Spleen (tissue), 11 donors: ENCODE measurements at regions not wholly inside any gene's neighbourhood (a gene's known extent, or its start where the extent isn't known, plus 50 kb on each side); places are given as distances from the start of the nearest gene placed in this dataset.

Experiments
- DNase-seq: peaks from one replicate; pipeline ENCODE4 v3.0.0-alpha.2; 2020
- H3K27ac ChIP-seq, 8 donors: fragments of 200-600 bp; sonication (generic) in 7 of 8; 1 replicate in 4 of 8; 2 replicates in 4 of 8; pipeline versions ENCODE4 v1.5.0 to v1.8.0; 2016 to 2021; ENCODE audit warnings: inconsistent platforms in 4 of 8, mild to moderate bottlenecking in 4 of 8, moderate library complexity in 1 of 8
- H3K27me3 ChIP-seq, 7 donors: fragments of 200-600 bp; sonication (generic) in 6 of 7; replicated peaks in 1 of 7; 1 replicate in 4 of 7; 2 replicates in 3 of 7; pipeline versions ENCODE4 v1.5.0 to v1.8.0; 2016 to 2021; ENCODE audit warnings: inconsistent platforms in 3 of 7, mild to moderate bottlenecking in 1 of 7
- H3K36me3 ChIP-seq, 6 donors: fragments of 200-600 bp; sonication (generic) in 5 of 6; 1 replicate in 4 of 6; 2 replicates in 2 of 6; pipeline versions ENCODE4 v1.5.0 to v1.8.0; 2016 to 2021; ENCODE audit warnings: inconsistent platforms in 2 of 6
- H3K4me1 ChIP-seq, 6 donors: fragments of 200-600 bp; sonication (generic) in 5 of 6; 1 replicate in 3 of 6; 2 replicates in 3 of 6; pipeline versions ENCODE4 v1.5.0 to v1.8.0; 2016 to 2021; ENCODE audit warnings: inconsistent platforms in 3 of 6
- H3K4me3 ChIP-seq, 8 donors: fragments of 200-600 bp; sonication (generic) in 7 of 8; 1 replicate in 4 of 8; 2 replicates in 4 of 8; pipeline versions ENCODE4 v1.5.0 to v1.8.0; 2016 to 2021; ENCODE audit warnings: inconsistent platforms in 4 of 8, mild to moderate bottlenecking in 4 of 8, moderate library complexity in 2 of 8
- H3K9me3 ChIP-seq, 8 donors: fragments of 200-600 bp; sonication (generic) in 7 of 8; 1 replicate in 4 of 8; 2 replicates in 4 of 8; pipeline versions ENCODE4 v1.5.0 to v1.8.0; 2016 to 2021; ENCODE audit warnings: inconsistent platforms in 4 of 8
- POLR2A ChIP-seq, 3 donors: fragments of 450-650 bp; IDR thresholded peaks; one replicate each; pipeline ENCODE4 v1.5.1; 2017; ENCODE audit warnings: antibody characterized with exemption in 3 of 3, mild to moderate bottlenecking in 1 of 3
- POLR2AphosphoS5 ChIP-seq, 3 donors: sonication (generic); formaldehyde crosslinking; IDR thresholded peaks; one replicate each; pipeline ENCODE4 v1.5.1; 2017; ENCODE audit warnings: antibody characterized with exemption in 3 of 3
- WGBS, 5 donors: extraction: QIAGEN DNeasy Blood & Tissue Kit in 3 of 5; methylation state at CpG; one replicate each; pipeline versions ENCODE4 v1.1.5 to v1.1.7; 2013 to 2018; 5-methylcytosine and 5-hydroxymethylcytosine counted together
- intact Hi-C: fragments of 100-400 bp; cut with DNase I; formaldehyde crosslinking; loops from one replicate; pipeline ENCODE4 v1.15.0; 2023; ENCODE audit warnings: low total_unique reads
- TF ChIP-seq, protein P1 (sequence below), 11 experiments: fragments of 200-600 bp in 7 of 11; fragments of 450-650 bp in 4 of 11; sonication (generic) in 4 of 11; IDR thresholded peaks in 8 of 11; conservative IDR thresholded peaks in 3 of 11; 1 replicate in 7 of 11; 2 replicates in 4 of 11; pipeline versions ENCODE4 v1.4.0 to v1.8.0; 2016 to 2021; ENCODE audit warnings: antibody characterized with exemption in 11 of 11, inconsistent platforms in 4 of 11, mild to moderate bottlenecking in 1 of 11
- donor health status: healthy with polysubstance abuse.
- donor health status: DM: no; HTN: no; CAD: no; lungs with moderate emphysema.
- donor health status: DM: no; HTN: no; CAD: no.
- donor health status: Bipolar disorder and iron deficiency.
- donor health status: healthy.
- donor health status: DM: no; HTN: no; CAD: no.
- donor health status: DM: yes; HTN: yes; CAD: no.

DNA sequence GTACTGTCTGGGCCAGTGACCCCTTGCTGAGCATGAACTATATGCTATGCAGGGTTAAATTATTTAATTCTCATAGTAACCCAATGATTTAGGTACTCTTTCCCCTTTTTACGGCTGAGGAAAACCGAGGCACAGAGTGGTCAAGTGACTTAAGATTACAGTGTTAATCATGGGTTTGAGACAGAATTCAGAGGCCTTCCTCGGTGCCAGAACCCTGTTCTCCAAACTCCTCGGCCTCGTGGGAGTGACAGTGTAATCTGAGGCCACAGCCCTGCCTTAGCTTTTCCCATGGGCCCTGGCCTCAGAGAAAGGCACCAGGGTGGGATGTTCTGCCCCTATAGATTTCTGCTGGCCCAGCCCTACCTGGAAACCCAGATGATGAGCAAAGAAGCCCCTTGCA, 86.4 kb upstream of the ZNF648 start:
- Histone ChIP-seq H3K27me3 (no peaks in the 10 kb centered on the region), H3K9me3 (no peaks in the 10 kb centered on the region), H3K27ac (peak overlapping the region in 7 of 8 donors; percentile 85 to 94 (median 90)), H3K36me3 (no peaks in the 10 kb centered on the region), H3K4me3 (peak overlapping the region in 1 of 8 donors; percentile 62), H3K4me1 (peaks cover 14 to 63% (median 34%) of the 10 kb centered on the region in 6 donors)
- intact Hi-C loops = no loop called here
- no peak for DNase-seq
- TF ChIP-seq, protein P1, sequence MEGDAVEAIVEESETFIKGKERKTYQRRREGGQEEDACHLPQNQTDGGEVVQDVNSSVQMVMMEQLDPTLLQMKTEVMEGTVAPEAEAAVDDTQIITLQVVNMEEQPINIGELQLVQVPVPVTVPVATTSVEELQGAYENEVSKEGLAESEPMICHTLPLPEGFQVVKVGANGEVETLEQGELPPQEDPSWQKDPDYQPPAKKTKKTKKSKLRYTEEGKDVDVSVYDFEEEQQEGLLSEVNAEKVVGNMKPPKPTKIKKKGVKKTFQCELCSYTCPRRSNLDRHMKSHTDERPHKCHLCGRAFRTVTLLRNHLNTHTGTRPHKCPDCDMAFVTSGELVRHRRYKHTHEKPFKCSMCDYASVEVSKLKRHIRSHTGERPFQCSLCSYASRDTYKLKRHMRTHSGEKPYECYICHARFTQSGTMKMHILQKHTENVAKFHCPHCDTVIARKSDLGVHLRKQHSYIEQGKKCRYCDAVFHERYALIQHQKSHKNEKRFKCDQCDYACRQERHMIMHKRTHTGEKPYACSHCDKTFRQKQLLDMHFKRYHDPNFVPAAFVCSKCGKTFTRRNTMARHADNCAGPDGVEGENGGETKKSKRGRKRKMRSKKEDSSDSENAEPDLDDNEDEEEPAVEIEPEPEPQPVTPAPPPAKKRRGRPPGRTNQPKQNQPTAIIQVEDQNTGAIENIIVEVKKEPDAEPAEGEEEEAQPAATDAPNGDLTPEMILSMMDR (IDR thresholded peaks at IDR 0.05 in 8 of 11, conservative IDR thresholded peaks at IDR 0.05 in 3 of 11) = no peak
- WGBS, 5 donors = 85 to 96% (median 87%) methylated on average over 5 of the region's 5 CpGs

DNA sequence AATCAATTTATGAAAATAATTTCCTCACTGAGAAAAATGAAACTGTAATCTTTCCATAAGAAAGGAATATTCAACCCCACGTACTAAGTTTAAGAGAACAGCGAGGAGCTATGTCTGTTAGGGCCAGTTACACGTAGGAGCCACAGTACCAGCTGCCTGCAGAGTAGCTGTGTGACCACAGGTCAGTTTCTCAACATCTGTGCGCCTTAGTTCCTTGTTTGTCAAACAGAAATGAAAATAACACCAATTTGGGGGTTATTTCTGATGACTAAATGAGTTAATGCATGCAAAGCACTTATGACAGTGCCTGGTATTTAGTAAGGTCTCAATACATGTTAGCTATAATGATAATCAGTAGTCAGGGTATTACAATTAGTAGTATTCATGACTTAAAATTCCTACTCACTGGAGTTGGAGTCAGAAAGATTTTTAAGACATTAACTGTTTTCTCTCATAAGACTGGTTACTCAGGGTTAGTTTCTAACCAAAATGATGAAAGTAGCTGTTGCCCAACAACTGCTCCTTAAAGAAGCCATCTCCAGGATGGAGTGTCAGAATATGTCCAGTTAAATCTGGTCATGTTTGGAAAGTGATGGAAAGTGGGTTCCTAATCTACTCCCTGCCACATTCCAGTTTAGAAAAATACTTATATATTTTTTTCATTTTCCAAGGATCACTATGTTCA, 85.8 kb upstream of the ZNF648 start:
- no peaks in the 10 kb centered on the region for H3K36me3 ChIP-seq
- peak overlapping the region in 1 of 8 donors; percentile 62 for H3K4me3 ChIP-seq
- WGBS, 5 donors = 36 to 69% (median 48%) methylated on average over 4 of the region's 4 CpGs
- H3K27ac ChIP-seq = peak overlapping the region; percentile 27 to 94 (median 90)
- intact Hi-C loops = no loop called here
- no peaks in the 10 kb centered on the region for H3K27me3 ChIP-seq
- no peaks in the 10 kb centered on the region for H3K9me3 ChIP-seq
- H3K4me1 ChIP-seq = peaks cover 15 to 65% (median 36%) of the 10 kb centered on the region in 6 donors
- DNase-seq = no peak
- TF ChIP-seq, protein P1 (IDR thresholded peaks at IDR 0.05 in 8 of 11, conservative IDR thresholded peaks at IDR 0.05 in 3 of 11) = peak in 1 of 11 experiments; percentile 18
- peak in 1 of 3 donors; percentile 73 for TF ChIP-seq POLR2AphosphoS5 (IDR thresholded peaks at IDR 0.05)
- TF ChIP-seq POLR2A (IDR thresholded peaks at IDR 0.05) = no peak

DNA sequence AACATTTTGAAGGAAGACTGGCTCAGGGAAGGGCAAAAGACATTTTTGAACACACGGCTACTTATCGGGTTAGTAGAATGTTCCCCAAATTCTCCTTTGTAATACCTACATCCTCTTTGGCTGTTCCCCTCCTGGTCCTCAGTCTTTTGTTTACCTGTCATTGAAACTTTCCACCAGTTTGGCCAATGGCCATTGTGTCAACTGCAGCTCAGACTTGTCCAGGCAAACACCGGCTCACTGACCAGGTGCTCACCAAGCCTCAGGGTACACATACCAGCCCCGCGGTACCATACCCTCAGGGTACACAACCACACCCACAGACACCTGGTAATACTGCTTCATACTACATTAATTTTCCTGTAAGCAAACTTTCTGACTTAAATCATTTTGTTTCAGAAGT, 84.8 kb upstream of the ZNF648 start:
- Histone ChIP-seq H3K36me3 (no peaks in the 10 kb centered on the region), H3K9me3 (no peaks in the 10 kb centered on the region), H3K4me3 (peak overlapping the region in 1 of 8 donors; percentile 62), H3K4me1 (peaks cover 15 to 65% (median 36%) of the 10 kb centered on the region in 6 donors), H3K27ac (peak overlapping the region in 7 of 8 donors; percentile 85 to 94 (median 90)), H3K27me3 (no peaks in the 10 kb centered on the region)
- TF ChIP-seq POLR2A (IDR thresholded peaks at IDR 0.05) (no peak), POLR2AphosphoS5 (IDR thresholded peaks at IDR 0.05) (no peak)
- TF ChIP-seq, protein P1 (IDR thresholded peaks at IDR 0.05 in 8 of 11, conservative IDR thresholded peaks at IDR 0.05 in 3 of 11) = no peak
- intact Hi-C loops = no loop called here
- 61 to 68% (median 62%) methylated on average over 5 of the region's 5 CpGs for WGBS, 5 donors
- DNase-seq = no peak

DNA sequence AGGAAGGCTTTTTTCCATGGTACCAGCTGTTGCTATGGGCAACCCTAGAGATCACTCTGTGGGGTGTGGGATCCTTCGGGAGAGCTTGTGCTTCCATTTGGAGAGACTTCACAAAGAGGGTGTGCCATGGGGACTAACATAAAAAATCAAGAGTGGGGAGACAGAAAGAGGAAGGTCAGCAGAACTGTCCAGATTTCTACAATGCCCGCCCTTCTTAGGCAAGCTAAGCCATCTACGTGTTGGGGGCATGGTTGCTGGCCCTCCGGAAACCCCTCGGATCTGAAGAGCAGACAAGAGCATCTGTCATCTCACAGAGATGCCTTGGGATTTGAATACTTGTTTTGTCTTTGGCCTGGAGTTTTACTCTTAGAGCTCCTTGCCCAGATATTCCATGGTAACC, 83.9 kb upstream of the ZNF648 start:
- WGBS, 5 donors = 59 to 91% (median 82%) methylated on average over 5 of the region's 5 CpGs
- peaks cover 15 to 65% (median 36%) of the 10 kb centered on the region in 6 donors for H3K4me1 ChIP-seq
- intact Hi-C loops = no loop called here
- TF ChIP-seq POLR2A (IDR thresholded peaks at IDR 0.05) (no peak), POLR2AphosphoS5 (IDR thresholded peaks at IDR 0.05) (peak in 1 of 3 donors; percentile 7)
- H3K27me3 ChIP-seq = no peaks in the 10 kb centered on the region
- H3K4me3 ChIP-seq = peak overlapping the region in 1 of 8 donors; percentile 62
- no peaks in the 10 kb centered on the region for H3K36me3 ChIP-seq
- no peaks in the 10 kb centered on the region for H3K9me3 ChIP-seq
- no peak for DNase-seq
- peak overlapping the region; percentile 72 to 94 (median 90) for H3K27ac ChIP-seq
